Heart right ventricle (tissue), 16 donors: ENCODE measurements at regions not wholly inside any gene's neighbourhood (a gene's known extent, or its start where the extent isn't known, plus 50 kb on each side); places are given as distances from the start of the nearest gene placed in this dataset.

Experiments
- ATAC-seq, 8 donors: fragments of 200-7000 bp; cut with Tn5 transposase; one replicate each; pipeline ENCODE4 v1.9.1; 2020; ENCODE audit warnings: mild to moderate bottlenecking in 8 of 8, moderate library complexity in 8 of 8, moderate number of reproducible peaks in 1 of 8
- DNase-seq, 2 donors: peaks; one replicate each; pipeline ENCODE4 v3.0.0-alpha.2; 2020
- H3K27ac ChIP-seq, 10 donors: fragments of 200-600 bp; sonication (generic) in 2 of 10; one replicate each; pipeline versions ENCODE4 v1.5.0 to v1.8.0; 2020 to 2022; ENCODE audit warnings: mild to moderate bottlenecking in 3 of 10
- H3K27me3 ChIP-seq, 7 donors: fragments of 200-600 bp; one replicate each; pipeline ENCODE4 v1.8.0; 2021 to 2022; ENCODE audit warnings: mild to moderate bottlenecking in 2 of 7
- H3K36me3 ChIP-seq, 9 donors: fragments of 200-600 bp; sonication (generic) in 1 of 9; one replicate each; pipeline versions ENCODE4 v1.5.0 to v1.8.0; 2020 to 2022; ENCODE audit warnings: mild to moderate bottlenecking in 2 of 9
- H3K4me1 ChIP-seq, 9 donors: fragments of 200-600 bp; sonication (generic) in 1 of 9; one replicate each; pipeline versions ENCODE4 v1.5.0 to v1.8.0; 2020 to 2022; ENCODE audit warnings: mild to moderate bottlenecking in 4 of 9
- H3K4me3 ChIP-seq, 10 donors: fragments of 200-600 bp; sonication (generic) in 2 of 10; one replicate each; pipeline versions ENCODE4 v1.5.0 to v1.8.0; 2020 to 2022; ENCODE audit warnings: mild to moderate bottlenecking in 7 of 10, moderate library complexity in 2 of 10
- H3K9me3 ChIP-seq, 11 donors: fragments of 200-600 bp in 10 of 11; sonication (generic) in 2 of 11; one replicate each; pipeline versions ENCODE4 v1.5.0 to v1.8.0; 2013 to 2022; ENCODE audit warnings: mild to moderate bottlenecking in 2 of 11, control low read depth in 1 of 11, moderate library complexity in 1 of 11
- WGBS, 2 donors: extraction: QIAGEN DNeasy Blood & Tissue Kit; methylation state at CpG; one replicate each; pipeline ENCODE4 v1.1.7; 2013; ENCODE audit warnings: inconsistent platforms in 1 of 2; 5-methylcytosine and 5-hydroxymethylcytosine counted together
- intact Hi-C, 10 donors: fragments of 100-400 bp; cut with DNase I; formaldehyde crosslinking; loops; one replicate each; pipeline versions ENCODE4 v1.11.1 to v1.14.2; 2022
- TF ChIP-seq, protein P1 (sequence below), 9 donors: fragments of 200-600 bp; sonication (generic) in 2 of 9; IDR thresholded peaks; one replicate each; pipeline versions ENCODE4 v1.5.0 to v1.8.0; 2021 to 2022; ENCODE audit warnings: antibody characterized with exemption in 9 of 9, mild to moderate bottlenecking in 5 of 9, moderate library complexity in 1 of 9
- donor health status: Arrhythmogenic right ventricular cardiomyopathy.
- donor health status: ischemic (EF 13 %, LVEDD 7.1; RV severe dilation, severe dysfunction).
- donor health status: healthy with polysubstance abuse.
- donor health status: DM: no; HTN: yes; CAD: no.
- donor health status: DM: no; HTN: no; CAD: no.
- donor health status: ischemic (EF 25% LVEDD 6.9; RV normal size, moderate dysfunction).
- donor health status: ischemic (EF 25% LVEDD 5.7; RV mildly dilated, moderate dysfunction).
- donor health status: healthy.
- donor health status: DM: yes; HTN: yes; CAD: no.
- donor health status: Ischemic cardiomyopathy.
- donor health status: ischemic (EF 35%, LVEDD 5.7; RV mildly dilated, moderate dysfunction).
- donor health status: nonischemic (EF 11% LVEDD 7.7; RV severe dilation, severe dysfunction).
- donor health status: DM: yes; HTN: yes; CAD: no.
- donor health status: PGD.
- donor health status: ischemic (EF 29% LVEDD 5.4; RV normal size, mild dysfunction).
- donor health status: nonischemic (EF 23%, LVEDD 6.1; RV moderate dilation, normal function).

DNA sequence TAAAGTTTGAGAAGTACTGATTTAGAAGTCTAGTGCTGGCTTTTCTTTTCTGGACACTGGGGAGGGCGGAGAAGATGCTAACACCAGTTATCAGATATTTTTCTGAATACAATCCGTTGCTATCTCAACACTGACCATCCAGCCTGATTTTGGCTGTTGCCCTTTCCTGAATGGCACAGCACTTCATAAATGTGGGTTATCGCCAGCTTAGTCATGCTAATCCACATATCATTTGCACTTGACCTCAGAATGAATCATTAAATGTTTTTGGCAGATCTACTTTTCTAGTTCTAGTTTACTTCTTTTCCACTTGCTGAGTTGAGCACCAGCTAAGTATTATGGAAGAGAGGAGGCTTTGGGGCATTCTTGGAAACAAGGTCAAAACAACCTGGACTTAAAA, 60.8 kb upstream of the ESX1 start:
- ATAC-seq (no peak), DNase-seq (no peak)
- intact Hi-C loops: no loop called here
- TF ChIP-seq, protein P1, sequence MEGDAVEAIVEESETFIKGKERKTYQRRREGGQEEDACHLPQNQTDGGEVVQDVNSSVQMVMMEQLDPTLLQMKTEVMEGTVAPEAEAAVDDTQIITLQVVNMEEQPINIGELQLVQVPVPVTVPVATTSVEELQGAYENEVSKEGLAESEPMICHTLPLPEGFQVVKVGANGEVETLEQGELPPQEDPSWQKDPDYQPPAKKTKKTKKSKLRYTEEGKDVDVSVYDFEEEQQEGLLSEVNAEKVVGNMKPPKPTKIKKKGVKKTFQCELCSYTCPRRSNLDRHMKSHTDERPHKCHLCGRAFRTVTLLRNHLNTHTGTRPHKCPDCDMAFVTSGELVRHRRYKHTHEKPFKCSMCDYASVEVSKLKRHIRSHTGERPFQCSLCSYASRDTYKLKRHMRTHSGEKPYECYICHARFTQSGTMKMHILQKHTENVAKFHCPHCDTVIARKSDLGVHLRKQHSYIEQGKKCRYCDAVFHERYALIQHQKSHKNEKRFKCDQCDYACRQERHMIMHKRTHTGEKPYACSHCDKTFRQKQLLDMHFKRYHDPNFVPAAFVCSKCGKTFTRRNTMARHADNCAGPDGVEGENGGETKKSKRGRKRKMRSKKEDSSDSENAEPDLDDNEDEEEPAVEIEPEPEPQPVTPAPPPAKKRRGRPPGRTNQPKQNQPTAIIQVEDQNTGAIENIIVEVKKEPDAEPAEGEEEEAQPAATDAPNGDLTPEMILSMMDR (IDR thresholded peaks at IDR 0.05): no peak
- Histone ChIP-seq H3K4me3 (no peak overlapping the region), H3K27ac (no peak overlapping the region), H3K4me1 (no peaks in the 10 kb centered on the region), H3K36me3 (no peaks in the 10 kb centered on the region), H3K9me3 (no peaks in the 10 kb centered on the region), H3K27me3 (peaks cover 0 to 36% (median 0%) of the 10 kb centered on the region in 7 donors)
- 53 to 62% methylated on average over 3 of the region's 3 CpGs for WGBS, 2 donors

DNA sequence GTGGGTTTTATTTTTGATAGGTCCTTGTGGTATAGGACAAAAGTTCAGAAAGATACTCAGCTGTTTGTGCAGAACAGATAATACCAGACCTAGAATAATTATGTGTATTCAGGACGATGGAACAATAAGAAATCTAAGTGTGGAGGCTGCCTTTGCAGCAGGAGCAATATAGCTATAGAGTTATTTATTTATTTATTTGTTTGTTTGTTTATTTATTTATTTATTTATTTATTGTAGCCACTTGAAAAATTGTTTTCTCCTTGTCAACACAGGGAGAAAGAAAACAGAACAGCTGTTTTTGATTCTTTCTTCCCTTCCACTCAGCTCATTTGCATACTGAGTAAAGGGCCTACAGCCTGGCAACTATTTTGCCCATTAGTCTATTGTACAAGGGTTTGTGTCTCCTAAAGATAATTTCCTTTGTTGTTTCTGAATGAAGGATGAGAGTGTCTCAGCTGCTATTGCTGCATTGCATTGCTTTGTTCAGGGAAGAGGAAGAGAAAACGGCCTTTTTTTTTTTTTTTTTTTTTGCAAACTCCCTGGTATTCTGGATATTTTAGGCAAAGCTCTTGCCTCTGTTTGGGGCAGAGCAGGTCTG, 56.0 kb upstream of the ESX1 start:
- no peaks in the 10 kb centered on the region for H3K36me3 ChIP-seq
- no peak for ATAC-seq
- WGBS, 2 donors: 69 to 76% methylated on average over 2 of the region's 2 CpGs
- peaks cover 0 to 20% (median 0%) of the 10 kb centered on the region in 7 donors for H3K27me3 ChIP-seq
- TF ChIP-seq, protein P1 (IDR thresholded peaks at IDR 0.05): no peak
- H3K4me3 ChIP-seq: no peak overlapping the region
- DNase-seq: no peak
- no peaks in the 10 kb centered on the region for H3K4me1 ChIP-seq
- H3K27ac ChIP-seq: no peak overlapping the region
- no peaks in the 10 kb centered on the region for H3K9me3 ChIP-seq
- intact Hi-C loops: no loop called here

DNA sequence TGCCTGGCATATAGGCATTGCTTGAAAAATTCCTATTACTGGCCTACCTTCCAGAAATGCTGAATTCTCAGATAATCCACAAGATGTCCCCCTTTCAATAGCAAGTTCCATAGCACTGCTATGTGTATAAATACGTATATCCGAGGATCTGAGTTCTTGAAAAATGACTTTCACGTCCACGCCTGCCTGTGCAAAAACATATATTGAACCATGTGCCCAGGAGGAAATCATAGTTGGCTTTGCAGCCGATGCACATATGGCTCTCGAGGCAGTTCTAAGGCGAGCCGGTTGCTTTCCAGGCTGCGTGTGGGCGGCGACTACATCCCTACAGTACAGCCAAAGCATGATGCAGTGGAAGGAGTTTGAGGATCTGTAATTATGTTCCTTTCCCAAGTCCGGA, 55.4 kb upstream of the ESX1 start:
- intact Hi-C loops: no loop called here
- no peaks in the 10 kb centered on the region for H3K36me3 ChIP-seq
- H3K4me1 ChIP-seq: no peaks in the 10 kb centered on the region
- no peak overlapping the region for H3K27ac ChIP-seq
- TF ChIP-seq, protein P1 (IDR thresholded peaks at IDR 0.05): no peak
- WGBS, 2 donors: 32 to 41% methylated on average over 12 of the region's 12 CpGs
- ATAC-seq (no peak), DNase-seq (no peak)
- peak overlapping the region in 1 of 10 donors; percentile 22 for H3K4me3 ChIP-seq
- peaks cover 0 to 20% (median 0%) of the 10 kb centered on the region in 7 donors for H3K27me3 ChIP-seq
- no peaks in the 10 kb centered on the region for H3K9me3 ChIP-seq

DNA sequence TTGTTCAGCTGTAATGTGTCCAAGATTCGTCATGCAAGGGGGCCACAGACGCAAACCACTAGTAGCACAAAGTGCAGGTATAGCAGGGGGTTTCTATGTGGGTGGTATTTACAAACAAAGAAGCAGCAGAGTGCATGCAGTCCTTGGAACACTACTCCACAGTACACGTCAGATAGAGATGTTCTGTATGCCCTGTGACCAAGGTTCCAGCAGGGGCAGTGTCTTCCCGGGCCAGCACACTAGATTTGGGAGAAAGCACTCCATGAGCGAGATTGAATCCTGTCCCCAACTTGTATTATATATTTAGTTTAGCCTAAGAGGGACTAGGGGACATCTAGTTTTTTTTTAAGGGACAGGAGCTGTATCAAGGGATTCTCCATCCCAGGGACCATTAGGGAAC, 54.4 kb upstream of the ESX1 start:
- Histone ChIP-seq H3K4me1 (no peaks in the 10 kb centered on the region), H3K27me3 (peaks cover 0 to 14% (median 0%) of the 10 kb centered on the region in 7 donors), H3K36me3 (no peaks in the 10 kb centered on the region), H3K4me3 (no peak overlapping the region), H3K9me3 (no peaks in the 10 kb centered on the region), H3K27ac (no peak overlapping the region)
- ATAC-seq (no peak), DNase-seq (no peak)
- intact Hi-C loops: no loop called here
- TF ChIP-seq, protein P1 (IDR thresholded peaks at IDR 0.05): no peak
- 86 to 91% methylated on average over 5 of the region's 5 CpGs for WGBS, 2 donors
